Neuronal stem cell (in vitro differentiated cells): ENCODE measurements at regions not wholly inside any gene's neighbourhood (a gene's known extent, or its start where the extent isn't known, plus 50 kb on each side); places are given as distances from the start of the nearest gene placed in this dataset.

Experiments used
- DNase-seq: peaks from one replicate; pipeline ENCODE4 v3.0.0-alpha.2; 2013; ENCODE audit warnings: low spot score
- H2AFZ ChIP-seq: one replicate; pipeline ENCODE4 v1.6.1; 2013; ENCODE audit warnings: mild to moderate bottlenecking, low read length, inconsistent platforms
- H2AK5ac ChIP-seq: 2 replicates; pipeline ENCODE4 v1.6.1; 2013; ENCODE audit warnings: low read depth, mild to moderate bottlenecking, inconsistent platforms, low read length, moderate library complexity, mixed read lengths
- H2BK120ac ChIP-seq: 2 replicates; pipeline ENCODE4 v1.6.1; 2013; ENCODE audit warnings: low read depth, mild to moderate bottlenecking, inconsistent platforms, low read length, moderate library complexity, mixed read lengths
- H2BK12ac ChIP-seq: one replicate; pipeline ENCODE4 v1.6.1; 2013; ENCODE audit warnings: low read length, inconsistent platforms
- H2BK15ac ChIP-seq: 2 replicates; pipeline ENCODE4 v1.6.1; 2013; ENCODE audit warnings: mild to moderate bottlenecking, low read length, inconsistent platforms, mixed read lengths
- H2BK5ac ChIP-seq: one replicate; pipeline ENCODE4 v1.6.1; 2013; ENCODE audit warnings: inconsistent platforms, mild to moderate bottlenecking, low read length, moderate library complexity
- H3K14ac ChIP-seq: one replicate; pipeline ENCODE4 v1.6.1; 2013; ENCODE audit warnings: low read length, inconsistent platforms
- H3K18ac ChIP-seq: 2 replicates; pipeline ENCODE4 v1.6.1; 2013; ENCODE audit warnings: low read length, inconsistent platforms
- H3K23ac ChIP-seq: 2 replicates; pipeline ENCODE4 v1.6.1; 2013; ENCODE audit warnings: low read depth, mild to moderate bottlenecking, mixed read lengths, low read length, inconsistent platforms; ENCODE audit not compliant: poor library complexity
- H3K27ac ChIP-seq: replicated peaks from 3 replicates; pipeline ENCODE4 v1.5.1; 2013; ENCODE audit warnings: low read length, inconsistent platforms
- H3K27me3 ChIP-seq, 3 experiments: 2 replicates each; pipeline ENCODE4 v1.6.1; 2013; ENCODE audit warnings: low read length in 3 of 3, mild to moderate bottlenecking in 2 of 3, inconsistent platforms in 1 of 3, low read depth in 1 of 3, mixed read lengths in 1 of 3, moderate library complexity in 1 of 3; ENCODE audit not compliant: control insufficient read depth in 3 of 3, insufficient read depth in 3 of 3
- H3K36me3 ChIP-seq, 2 donors: replicated peaks in 1 of 2; 2 replicates each; pipeline ENCODE4 v1.6.1; 2013; ENCODE audit warnings: low read length in 2 of 2; ENCODE audit not compliant: control insufficient read depth in 2 of 2, insufficient read depth in 2 of 2
- H3K4ac ChIP-seq: 2 replicates; pipeline ENCODE4 v1.6.1; 2013; ENCODE audit warnings: inconsistent platforms, mild to moderate bottlenecking, low read length, moderate library complexity
- H3K4me1 ChIP-seq, 2 donors: 1 replicate in 1 of 2; 2 replicates in 1 of 2; pipeline ENCODE4 v1.6.1; 2013; ENCODE audit warnings: low read length in 2 of 2, low read depth in 1 of 2; ENCODE audit not compliant: control insufficient read depth in 2 of 2, insufficient read depth in 1 of 2
- H3K4me2 ChIP-seq: one replicate; pipeline ENCODE4 v1.6.1; 2013; ENCODE audit warnings: mild to moderate bottlenecking, low read length, inconsistent platforms; ENCODE audit not compliant: insufficient read depth, poor library complexity, severe bottlenecking
- H3K4me3 ChIP-seq, 2 donors: 2 replicates each; pipeline ENCODE4 v1.5.1; 2013; ENCODE audit warnings: low read length in 2 of 2, mild to moderate bottlenecking in 2 of 2, inconsistent platforms in 1 of 2, moderate library complexity in 1 of 2
- H3K79me1 ChIP-seq: one replicate; pipeline ENCODE4 v1.6.1; 2013; ENCODE audit warnings: low read depth, mild to moderate bottlenecking, inconsistent platforms, low read length, moderate library complexity
- H3K9ac ChIP-seq: one replicate; pipeline ENCODE4 v1.6.1; 2013; ENCODE audit warnings: mild to moderate bottlenecking, low read depth, low read length, inconsistent platforms; ENCODE audit not compliant: poor library complexity
- H3K9me3 ChIP-seq, 2 donors: replicated peaks in 1 of 2; 2 replicates each; pipeline versions ENCODE3 to v1.6.1; 2013; ENCODE audit warnings: low read length in 2 of 2, mild to moderate bottlenecking in 2 of 2, inconsistent platforms in 1 of 2, low read depth in 1 of 2, mixed read lengths in 1 of 2, moderate library complexity in 1 of 2; ENCODE audit not compliant: control insufficient read depth in 2 of 2, insufficient read depth in 1 of 2
- H4K8ac ChIP-seq: one replicate; pipeline ENCODE4 v1.6.1; 2013; ENCODE audit warnings: low read depth, mild to moderate bottlenecking, inconsistent platforms, low read length, moderate library complexity
- H4K91ac ChIP-seq: one replicate; pipeline ENCODE4 v1.6.1; 2013; ENCODE audit warnings: low read length, low read depth, mild to moderate bottlenecking, inconsistent platforms; ENCODE audit not compliant: poor library complexity
- WGBS, 2 donors: extraction: QIAGEN DNeasy Blood & Tissue Kit; methylation state at CpG; one replicate each; pipeline ENCODE4 v1.1.7; 2013; ENCODE audit warnings: missing lambda C conversion rate in 2 of 2, mixed read lengths in 1 of 2; ENCODE audit not compliant: insufficient read length in 2 of 2, insufficient replicate concordance in 1 of 2; ENCODE audit errors: extremely low coverage in 2 of 2; 5-methylcytosine and 5-hydroxymethylcytosine counted together

DNA sequence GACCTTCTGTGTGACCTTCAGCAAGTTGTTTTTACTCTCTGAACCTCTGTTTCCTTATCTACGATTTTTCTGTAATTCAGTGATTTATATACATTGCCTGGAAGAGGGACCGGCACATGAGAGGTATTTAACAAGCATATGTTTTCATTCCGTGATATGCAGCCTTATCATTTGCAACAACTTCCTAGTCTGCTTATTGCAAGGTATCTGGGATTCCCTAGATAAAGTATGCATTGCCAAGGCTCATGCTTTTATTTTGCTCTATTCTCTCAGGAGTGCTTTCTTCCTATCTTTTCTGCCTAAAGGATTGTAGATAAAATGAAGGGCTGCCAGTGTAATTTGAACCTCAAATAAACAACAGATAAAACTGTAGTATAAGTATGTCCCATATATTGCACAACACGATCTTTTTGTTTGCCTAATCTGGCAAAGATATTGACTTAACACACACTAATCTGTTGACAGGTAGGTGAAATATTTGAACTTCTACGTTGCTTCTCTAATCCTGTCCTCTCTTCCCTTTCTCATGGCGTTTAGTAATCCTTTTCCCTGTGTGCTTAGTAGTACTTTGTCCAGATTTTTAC lies 377.2 kb upstream of the TNC start:
- no peak overlapping the region for H4K91ac ChIP-seq
- H2BK15ac ChIP-seq: no peak overlapping the region
- no peak overlapping the region for H3K9ac ChIP-seq
- no peak for DNase-seq
- H2BK120ac ChIP-seq: no peak overlapping the region
- H3K14ac ChIP-seq: no peak overlapping the region
- no peak overlapping the region for H2AK5ac ChIP-seq
- WGBS, 2 donors: no CpG with 5 or more reads among the region's 6 CpGs
- H3K4me2 ChIP-seq: no peak overlapping the region
- no peak overlapping the region for H3K4ac ChIP-seq
- H3K9me3 ChIP-seq: no peaks in the 10 kb centered on the region
- no peak overlapping the region for H3K18ac ChIP-seq
- no peak overlapping the region for H3K23ac ChIP-seq
- no peaks in the 10 kb centered on the region for H3K4me1 ChIP-seq
- no peak overlapping the region for H4K8ac ChIP-seq
- H2BK5ac ChIP-seq: no peak overlapping the region
- H3K4me3 ChIP-seq: no peak overlapping the region
- H2BK12ac ChIP-seq: no peak overlapping the region
- no peaks in the 10 kb centered on the region for H3K27me3 ChIP-seq
- no peaks in the 10 kb centered on the region for H3K36me3 ChIP-seq
- H2AFZ ChIP-seq: no peak overlapping the region
- no peaks in the 10 kb centered on the region for H3K79me1 ChIP-seq
- H3K27ac ChIP-seq: no peak overlapping the region

DNA sequence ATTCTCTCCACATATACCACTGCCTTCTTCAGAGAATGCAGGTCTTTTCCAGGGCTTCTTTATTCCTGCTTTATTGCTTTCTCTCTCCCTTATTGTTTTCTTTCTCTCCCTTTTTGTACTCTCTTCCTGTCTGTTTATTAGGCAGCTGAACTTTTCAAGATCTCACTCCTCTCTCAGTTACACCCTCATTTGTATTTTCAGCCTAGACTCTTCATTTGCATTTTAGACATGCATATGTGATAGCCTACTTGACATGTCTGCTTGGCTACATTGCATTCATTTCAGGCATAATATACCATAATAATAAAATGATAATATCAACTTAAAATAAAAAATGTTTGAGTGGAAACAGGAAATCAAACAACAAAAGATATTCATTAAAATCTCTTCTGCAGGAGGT lies 377.9 kb upstream of the TNC start:
- Histone ChIP-seq H4K8ac (no peak overlapping the region), H2AK5ac (no peak overlapping the region), H2BK12ac (no peak overlapping the region), H3K4ac (no peak overlapping the region), H3K18ac (no peak overlapping the region), H4K91ac (no peak overlapping the region), H3K36me3 (no peaks in the 10 kb centered on the region), H3K27me3 (no peaks in the 10 kb centered on the region), H3K4me1 (no peaks in the 10 kb centered on the region), H2AFZ (no peak overlapping the region), H3K14ac (no peak overlapping the region), H3K27ac (no peak overlapping the region), H3K9ac (no peak overlapping the region), H3K4me2 (no peak overlapping the region), H3K9me3 (no peaks in the 10 kb centered on the region), H2BK5ac (no peak overlapping the region), H2BK15ac (no peak overlapping the region), H3K79me1 (no peaks in the 10 kb centered on the region), H3K4me3 (no peak overlapping the region), H2BK120ac (no peak overlapping the region), H3K23ac (no peak overlapping the region)
- DNase-seq: no peak

- Histone ChIP-seq H3K79me1 (no peaks in the 10 kb centered on the region), H3K14ac (no peak overlapping the region), H3K9ac (no peak overlapping the region), H3K36me3 (no peaks in the 10 kb centered on the region), H3K9me3 (no peaks in the 10 kb centered on the region), H2AK5ac (no peak overlapping the region), H3K4me1 (no peaks in the 10 kb centered on the region), H3K4me3 (no peak overlapping the region), H2BK5ac (no peak overlapping the region), H3K18ac (no peak overlapping the region), H3K27ac (no peak overlapping the region), H3K4me2 (no peak overlapping the region), H2BK12ac (no peak overlapping the region), H2BK15ac (no peak overlapping the region), H4K91ac (no peak overlapping the region), H2AFZ (no peak overlapping the region), H3K23ac (no peak overlapping the region), H4K8ac (no peak overlapping the region), H3K27me3 (no peaks in the 10 kb centered on the region), H3K4ac (no peak overlapping the region), H2BK120ac (no peak overlapping the region)
- no peak for DNase-seq
- WGBS, 2 donors: no CpG with 5 or more reads among the region's 4 CpGs
These were observed 380.3 kb upstream of the TNC start for GRCh38 chr9:115498303-115498702.

GRCh38 chr9:115507148-115507547 lies 389.2 kb upstream of the TNC start:
- no peak for DNase-seq
- Histone ChIP-seq H4K8ac (no peak overlapping the region), H3K4me2 (no peak overlapping the region), H4K91ac (no peak overlapping the region), H3K14ac (no peak overlapping the region), H2BK5ac (no peak overlapping the region), H3K4me1 (no peaks in the 10 kb centered on the region), H3K4me3 (no peak overlapping the region), H3K4ac (no peak overlapping the region), H3K27ac (no peak overlapping the region), H3K23ac (no peak overlapping the region), H3K36me3 (no peaks in the 10 kb centered on the region), H3K9me3 (no peaks in the 10 kb centered on the region), H3K18ac (no peak overlapping the region), H3K9ac (no peak overlapping the region), H3K79me1 (no peaks in the 10 kb centered on the region), H2AFZ (no peak overlapping the region), H2BK12ac (no peak overlapping the region), H2BK15ac (no peak overlapping the region), H2AK5ac (no peak overlapping the region), H3K27me3 (no peaks in the 10 kb centered on the region), H2BK120ac (no peak overlapping the region)
